H1 (cell line): ENCODE measurements at regions not wholly inside any gene's neighbourhood (a gene's known extent, or its start where the extent isn't known, plus 50 kb on each side); places are given as distances from the start of the nearest gene placed in this dataset.

ENCODE experiments used
- CTCF ChIA-PET: fragments of 300-600 bp; sonication (Branson Sonifier 250); formaldehyde crosslinking; loops from one replicate; lab custom pipeline; 2021; ENCODE audit not compliant: partially characterized antibody; lab: Charles Lee
- POLR2A ChIA-PET: fragments of 300-600 bp; sonication (Branson Sonifier 250); formaldehyde crosslinking; loops from one replicate; lab custom pipeline; 2021; ENCODE audit warnings: inconsistent platforms; ENCODE audit not compliant: partially characterized antibody; lab: Charles Lee
- DNase-seq, 2 experiments: peaks; one replicate each; pipeline versions ENCODE4 v3.0.0 to v3.0.0-alpha.2; 2010 to 2022; ENCODE audit warnings: low spot score in 2 of 2, low read depth in 1 of 2, mixed read lengths in 1 of 2
- FAIRE-seq: peaks from 2 replicates; lab custom pipeline; 2011; peaks lifted over from hg19 to GRCh38; lab: Jason Lieb, UNC
- H2AFZ ChIP-seq: 2 replicates; pipeline ENCODE4 v1.8.1; 2012; ENCODE audit warnings: low read length, inconsistent platforms
- H2AK5ac ChIP-seq: 2 replicates; pipeline ENCODE4 v1.6.1; 2013; ENCODE audit warnings: low read depth, low read length
- H2BK120ac ChIP-seq: replicated peaks from 2 replicates; pipeline ENCODE3; 2013; ENCODE audit warnings: low read depth, low read length, inconsistent platforms
- H2BK12ac ChIP-seq: 2 replicates; pipeline ENCODE4 v1.6.1; 2013; ENCODE audit warnings: low read depth, low read length
- H2BK15ac ChIP-seq: 2 replicates; pipeline ENCODE4 v1.6.1; 2013; ENCODE audit warnings: low read length
- H2BK20ac ChIP-seq: 2 replicates; pipeline ENCODE4 v1.6.1; 2013; ENCODE audit warnings: low read length
- H2BK5ac ChIP-seq: 2 replicates; pipeline ENCODE4 v1.6.1; 2013; ENCODE audit warnings: low read depth, low read length
- H3K14ac ChIP-seq: 2 replicates; pipeline ENCODE4 v1.6.1; 2013; ENCODE audit warnings: inconsistent platforms; ENCODE audit not compliant: insufficient read length
- H3K18ac ChIP-seq: 2 replicates; pipeline ENCODE4 v1.6.1; 2013; ENCODE audit warnings: low read length; ENCODE audit errors: extremely low read depth
- H3K23ac ChIP-seq: 2 replicates; pipeline ENCODE4 v1.6.1; 2013; ENCODE audit warnings: inconsistent platforms; ENCODE audit not compliant: insufficient read length
- H3K23me2 ChIP-seq: 2 replicates; pipeline ENCODE4 v1.6.1; 2013; ENCODE audit warnings: low read depth, low read length
- H3K27ac ChIP-seq: 2 replicates; pipeline ENCODE4 v1.6.1; 2011; ENCODE audit warnings: low read depth, low read length, inconsistent platforms
- H3K27me3 ChIP-seq, 4 experiments: replicated peaks in 1 of 4; 1 replicate in 1 of 4; 2 replicates in 3 of 4; pipeline versions ENCODE4 v1.6.1 to v1.8.1; 2011 to 2013; ENCODE audit warnings: low read length in 3 of 4, mild to moderate bottlenecking in 3 of 4, inconsistent platforms in 2 of 4, mixed read lengths in 2 of 4, moderate library complexity in 1 of 4; ENCODE audit not compliant: control insufficient read depth in 3 of 4, insufficient read depth in 3 of 4; ENCODE audit errors: extremely low read depth in 1 of 4
- H3K36me3 ChIP-seq, 4 experiments: 2 replicates each; pipeline versions ENCODE4 v1.6.1 to v1.8.1; 2011 to 2013; ENCODE audit warnings: mild to moderate bottlenecking in 4 of 4, low read length in 3 of 4, moderate library complexity in 2 of 4, control low read depth in 1 of 4, inconsistent platforms in 1 of 4; ENCODE audit not compliant: insufficient read depth in 4 of 4, control insufficient read depth in 2 of 4
- H3K4ac ChIP-seq: replicated peaks from 2 replicates; pipeline ENCODE3; 2013; ENCODE audit warnings: low read length, low read depth, mixed read lengths, inconsistent platforms; ENCODE audit not compliant: insufficient read length
- H3K4me1 ChIP-seq, 4 experiments: replicated peaks in 1 of 4; 1 replicate in 1 of 4; 2 replicates in 3 of 4; pipeline versions ENCODE4 v1.6.1 to v1.8.1; 2011 to 2013; ENCODE audit warnings: low read length in 3 of 4, inconsistent platforms in 2 of 4, mixed read lengths in 1 of 4; ENCODE audit not compliant: insufficient read depth in 4 of 4, control insufficient read depth in 3 of 4
- H3K4me2 ChIP-seq, 2 experiments: 2 replicates each; pipeline versions ENCODE4 v1.6.1 to v1.8.1; 2011 to 2013; ENCODE audit warnings: low read depth in 2 of 2, low read length in 2 of 2, control low read depth in 1 of 2, inconsistent platforms in 1 of 2, mild to moderate bottlenecking in 1 of 2; ENCODE audit not compliant: insufficient read depth in 1 of 2
- H3K4me3 ChIP-seq, 4 experiments: fragments of 200-600, 300-600 bp in 1 of 4; sonication (generic), shearing (Covaris generic), sonication (Bioruptor Twin) in 1 of 4; 2 replicates each; pipeline versions ENCODE4 v1.5.1 to v1.8.1; 2011 to 2016; ENCODE audit warnings: low read length in 4 of 4, low read depth in 3 of 4, control low read depth in 2 of 4, inconsistent platforms in 2 of 4, mild to moderate bottlenecking in 2 of 4, mixed read lengths in 1 of 4, moderate library complexity in 1 of 4; ENCODE audit not compliant: insufficient read depth in 2 of 4; ENCODE audit errors: extremely low read depth in 1 of 4
- H3K56ac ChIP-seq: replicated peaks from 2 replicates; pipeline ENCODE3; 2013; ENCODE audit warnings: low read depth, mild to moderate bottlenecking, mixed read lengths, low read length, inconsistent platforms; ENCODE audit not compliant: insufficient read length
- H3K79me1 ChIP-seq: 2 replicates; pipeline ENCODE4 v1.6.1; 2013; ENCODE audit warnings: low read depth, low read length, control low read depth
- H3K79me2 ChIP-seq, 2 experiments: 2 replicates each; pipeline versions ENCODE4 v1.6.1 to v1.8.1; 2012 to 2013; ENCODE audit warnings: low read length in 2 of 2, mild to moderate bottlenecking in 2 of 2, inconsistent platforms in 1 of 2; ENCODE audit not compliant: insufficient read depth in 2 of 2, control insufficient read depth in 1 of 2
- H3K9ac ChIP-seq, 4 experiments: replicated peaks in 1 of 4; 1 replicate in 1 of 4; 2 replicates in 3 of 4; pipeline versions ENCODE4 v1.6.1 to v1.8.1; 2011 to 2013; ENCODE audit warnings: low read depth in 3 of 4, low read length in 3 of 4, control low read depth in 2 of 4, mild to moderate bottlenecking in 2 of 4, moderate library complexity in 2 of 4, inconsistent platforms in 1 of 4; ENCODE audit errors: extremely low read depth in 1 of 4
- H3K9me3 ChIP-seq, 2 experiments: 2 replicates each; pipeline versions ENCODE4 v1.6.1 to v1.8.1; 2012 to 2013; ENCODE audit warnings: mild to moderate bottlenecking in 2 of 2, moderate library complexity in 2 of 2, control low read depth in 1 of 2, inconsistent platforms in 1 of 2, low read depth in 1 of 2, low read length in 1 of 2, mixed read lengths in 1 of 2; ENCODE audit not compliant: insufficient read depth in 2 of 2
- H4K20me1 ChIP-seq, 2 experiments: replicated peaks in 1 of 2; 2 replicates each; pipeline versions ENCODE3 to v1.8.1; 2011 to 2013; ENCODE audit warnings: inconsistent platforms in 2 of 2, low read length in 2 of 2, mild to moderate bottlenecking in 1 of 2; ENCODE audit not compliant: insufficient read depth in 2 of 2, control insufficient read depth in 1 of 2
- H4K5ac ChIP-seq: 2 replicates; pipeline ENCODE4 v1.6.1; 2013; ENCODE audit warnings: low read length, low read depth, mixed read lengths, inconsistent platforms; ENCODE audit not compliant: insufficient read length
- H4K8ac ChIP-seq: 2 replicates; pipeline ENCODE4 v1.8.0; 2013; ENCODE audit warnings: mild to moderate bottlenecking, moderate library complexity, low read length, inconsistent platforms; ENCODE audit not compliant: insufficient read depth; ENCODE audit errors: extremely low read depth
- H4K91ac ChIP-seq: replicated peaks from 2 replicates; pipeline ENCODE3; 2013; ENCODE audit warnings: low read length, mixed read lengths, inconsistent platforms; ENCODE audit not compliant: insufficient read length
- BRCA1 ChIP-seq: IDR thresholded peaks from 2 replicates; pipeline ENCODE4 v1.6.1; 2012; ENCODE audit warnings: low read depth, low read length, improper control_type of control experiment
- CEBPB ChIP-seq: IDR thresholded peaks from 2 replicates; pipeline ENCODE4 v1.6.1; 2012; ENCODE audit warnings: low read depth, low read length
- CHD1 ChIP-seq: IDR thresholded peaks from 2 replicates; pipeline ENCODE4 v1.6.1; 2012; ENCODE audit warnings: low read depth, low read length, improper control_type of control experiment
- EP300 ChIP-seq, 2 experiments: IDR thresholded peaks; 1 replicate in 1 of 2; 2 replicates in 1 of 2; pipeline ENCODE4 v1.6.1; 2011 to 2012; ENCODE audit warnings: low read depth in 2 of 2, low read length in 2 of 2, mild to moderate bottlenecking in 2 of 2, borderline replicate concordance in 1 of 2, inconsistent platforms in 1 of 2, moderate library complexity in 1 of 2
- EZH2 ChIP-seq: fragments of 200-600 bp; sonication (generic); IDR thresholded peaks from 2 replicates; pipeline ENCODE4 v1.7.1; 2012; ENCODE audit warnings: low read depth, mild to moderate bottlenecking, moderate library complexity, low read length, inconsistent platforms; ENCODE audit not compliant: severe bottlenecking
- KDM1A ChIP-seq: fragments of 200-600, 300-600 bp; sonication (generic); IDR thresholded peaks from 2 replicates; pipeline ENCODE4 v1.7.1; 2016; ENCODE audit warnings: mild to moderate bottlenecking, low read length, borderline replicate concordance
- KDM5A ChIP-seq: fragments of 200-600 bp; IDR thresholded peaks from 2 replicates; pipeline ENCODE4 v1.7.1; 2012; ENCODE audit warnings: mild to moderate bottlenecking, low read length, inconsistent platforms, mixed read lengths
- NANOG ChIP-seq: IDR thresholded peaks from 2 replicates; pipeline ENCODE4 v1.6.1; 2011; ENCODE audit warnings: low read length, low read depth, mild to moderate bottlenecking, inconsistent platforms; ENCODE audit not compliant: insufficient read depth, poor library complexity, severe bottlenecking
- NRF1 ChIP-seq: IDR thresholded peaks from 2 replicates; pipeline ENCODE4 v1.6.1; 2011; ENCODE audit warnings: mild to moderate bottlenecking, low read depth, low read length, improper control_type of control experiment
- SAP30 ChIP-seq: fragments of 300-600 bp; sonication (generic); IDR thresholded peaks from 2 replicates; pipeline ENCODE4 v1.7.1; 2012; ENCODE audit warnings: low read length, moderate library complexity, mild to moderate bottlenecking, inconsistent platforms; ENCODE audit not compliant: insufficient read depth, insufficient replicate concordance
- SP1 ChIP-seq: IDR thresholded peaks from 2 replicates; pipeline ENCODE4 v1.6.1; 2011; ENCODE audit warnings: low read depth, low read length
- SP2 ChIP-seq: IDR thresholded peaks from 2 replicates; pipeline ENCODE4 v1.6.1; 2012; ENCODE audit warnings: mild to moderate bottlenecking, low read length, inconsistent platforms
- SRF ChIP-seq: IDR thresholded peaks from 2 replicates; pipeline ENCODE4 v1.6.1; 2011; ENCODE audit warnings: mild to moderate bottlenecking, low read depth, low read length, moderate library complexity
- SUZ12 ChIP-seq: fragments of 200-600 bp; sonication (generic); IDR thresholded peaks from 2 replicates; pipeline ENCODE4 v1.6.1; 2012; ENCODE audit warnings: mild to moderate bottlenecking, inconsistent platforms, low read length, moderate library complexity, mixed read lengths
- WGBS, 2 experiments: shearing (Covaris generic) in 1 of 2; methylation state at CpG; one replicate each; pipeline versions ENCODE4 v1.1.6 to v1.1.7; 2013 to 2015; ENCODE audit warnings: low lambda C conversion rate in 2 of 2, mixed read lengths in 2 of 2, inconsistent platforms in 1 of 2, low coverage in 1 of 2, missing lambda C conversion rate in 1 of 2; ENCODE audit not compliant: insufficient replicate concordance in 2 of 2, insufficient coverage in 1 of 2, insufficient read length in 1 of 2; ENCODE audit errors: extremely low coverage in 1 of 2, missing lambda C conversion rate in 1 of 2; 5-methylcytosine and 5-hydroxymethylcytosine counted together

- no peak overlapping the region for H3K23ac ChIP-seq
- H2AK5ac ChIP-seq, result no peak overlapping the region
- no peaks in the 10 kb centered on the region for H3K79me1 ChIP-seq
- no peak overlapping the region for H3K9ac ChIP-seq
- no peaks in the 10 kb centered on the region for H3K36me3 ChIP-seq
- H3K14ac ChIP-seq, result no peak overlapping the region
- H2BK120ac ChIP-seq, result no peak overlapping the region
- H4K5ac ChIP-seq, result no peak overlapping the region
- DNase-seq, result no peak
- POLR2A ChIA-PET, result no interaction called here
- no peak overlapping the region for H3K27ac ChIP-seq
- H2BK12ac ChIP-seq, result no peak overlapping the region
- CTCF ChIA-PET, result no interaction called here
- no peaks in the 10 kb centered on the region for H3K9me3 ChIP-seq
- no peak for FAIRE-seq
- no peak overlapping the region for H2BK5ac ChIP-seq
- no peak overlapping the region for H3K4me2 ChIP-seq
- 91% methylated on average over 6 of the region's 6 CpGs; no CpG with 5 or more reads in 1 of the 2 experiments for WGBS, 2 experiments
- H2AFZ ChIP-seq, result no peak overlapping the region
- no peak overlapping the region for H3K18ac ChIP-seq
- no peak overlapping the region for H4K8ac ChIP-seq
- H3K27me3 ChIP-seq, result no peaks in the 10 kb centered on the region
- H3K56ac ChIP-seq, result no peak overlapping the region
- no peak overlapping the region for H2BK15ac ChIP-seq
- H4K91ac ChIP-seq, result no peak overlapping the region
- H3K4ac ChIP-seq, result no peak overlapping the region
- H4K20me1 ChIP-seq, result no peaks in the 10 kb centered on the region
- no peaks in the 10 kb centered on the region for H3K79me2 ChIP-seq
- H2BK20ac ChIP-seq, result no peak overlapping the region
- no peak overlapping the region for H3K4me3 ChIP-seq
- no peaks in the 10 kb centered on the region for H3K23me2 ChIP-seq
- no peaks in the 10 kb centered on the region for H3K4me1 ChIP-seq
- TF ChIP-seq NANOG (no peak), BRCA1 (no peak), SUZ12 (no peak), CHD1 (no peak), SP2 (no peak), EZH2 (no peak), SP1 (no peak), SAP30 (no peak), NRF1 (no peak), CEBPB (no peak), KDM1A (no peak), SRF (no peak), KDM5A (no peak), EP300 (IDR thresholded peaks at IDR 0.05; ENCODE audit: borderline replicate concordance in 1 of 2, low read depth in 2 of 2, low read length in 2 of 2) (no peak)
Measured at GRCh38 chr6:22940581-22941290, 371.4 kb downstream of the HDGFL1 start.
